ENCODE measurements at regions not wholly inside any gene's neighbourhood (a gene's known extent, or its start where the extent isn't known, plus 50 kb on each side); places are given as distances from the start of the nearest gene placed in this dataset.

DNA sequence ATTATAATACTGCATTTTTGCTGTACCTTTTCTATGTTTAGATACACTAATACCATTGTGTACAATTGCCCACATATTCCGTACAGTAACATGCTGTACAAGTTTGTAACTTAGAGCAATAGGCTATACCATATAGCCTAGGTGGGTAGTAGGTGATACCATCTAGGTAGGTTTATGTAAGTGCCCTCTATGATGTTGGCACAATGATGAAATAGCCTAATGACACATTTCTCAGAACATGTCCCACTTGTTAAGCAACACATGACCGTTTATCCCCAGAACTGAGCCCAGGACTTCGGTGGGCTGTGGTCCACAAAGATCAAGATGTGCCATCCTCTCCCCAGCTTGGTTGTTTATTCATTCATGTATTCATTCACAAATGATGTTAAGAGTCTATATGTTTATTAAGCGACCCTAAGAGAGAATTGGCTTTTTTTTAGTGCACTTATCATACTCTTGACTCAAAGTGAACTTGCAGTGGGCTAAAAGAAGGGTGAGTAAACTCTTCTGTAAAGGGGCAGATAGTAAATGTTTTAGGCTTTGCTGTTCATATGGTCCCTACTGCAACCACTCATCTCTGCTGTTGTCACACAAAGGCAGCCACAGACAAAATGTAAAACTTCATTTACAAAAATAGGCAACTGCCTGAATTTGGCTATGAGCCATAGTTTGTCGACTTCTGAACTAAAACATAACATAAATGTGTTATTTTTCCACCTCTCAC is 110.8 kb downstream of the NDUFA12 start:
- CTCF ChIA-PET: no interaction called here
- Histone ChIP-seq H3K4me3 (ENCODE audit: low read depth, low read length) (no peak overlapping the region), H3K27me3 (ENCODE audit: control insufficient read depth, insufficient read depth, low read length) (no peaks in the 10 kb centered on the region), H3K36me3 (ENCODE audit: control insufficient read depth, insufficient read depth, low read length) (no peaks in the 10 kb centered on the region)
- POLR2A ChIA-PET: no interaction called here
- TF ChIP-seq, protein P1, sequence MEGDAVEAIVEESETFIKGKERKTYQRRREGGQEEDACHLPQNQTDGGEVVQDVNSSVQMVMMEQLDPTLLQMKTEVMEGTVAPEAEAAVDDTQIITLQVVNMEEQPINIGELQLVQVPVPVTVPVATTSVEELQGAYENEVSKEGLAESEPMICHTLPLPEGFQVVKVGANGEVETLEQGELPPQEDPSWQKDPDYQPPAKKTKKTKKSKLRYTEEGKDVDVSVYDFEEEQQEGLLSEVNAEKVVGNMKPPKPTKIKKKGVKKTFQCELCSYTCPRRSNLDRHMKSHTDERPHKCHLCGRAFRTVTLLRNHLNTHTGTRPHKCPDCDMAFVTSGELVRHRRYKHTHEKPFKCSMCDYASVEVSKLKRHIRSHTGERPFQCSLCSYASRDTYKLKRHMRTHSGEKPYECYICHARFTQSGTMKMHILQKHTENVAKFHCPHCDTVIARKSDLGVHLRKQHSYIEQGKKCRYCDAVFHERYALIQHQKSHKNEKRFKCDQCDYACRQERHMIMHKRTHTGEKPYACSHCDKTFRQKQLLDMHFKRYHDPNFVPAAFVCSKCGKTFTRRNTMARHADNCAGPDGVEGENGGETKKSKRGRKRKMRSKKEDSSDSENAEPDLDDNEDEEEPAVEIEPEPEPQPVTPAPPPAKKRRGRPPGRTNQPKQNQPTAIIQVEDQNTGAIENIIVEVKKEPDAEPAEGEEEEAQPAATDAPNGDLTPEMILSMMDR (IDR thresholded peaks at IDR 0.05; ENCODE audit: insufficient read depth, low read depth, low read length): no peak
- no peak for DNase-seq (ENCODE audit: low read depth)

DNA sequence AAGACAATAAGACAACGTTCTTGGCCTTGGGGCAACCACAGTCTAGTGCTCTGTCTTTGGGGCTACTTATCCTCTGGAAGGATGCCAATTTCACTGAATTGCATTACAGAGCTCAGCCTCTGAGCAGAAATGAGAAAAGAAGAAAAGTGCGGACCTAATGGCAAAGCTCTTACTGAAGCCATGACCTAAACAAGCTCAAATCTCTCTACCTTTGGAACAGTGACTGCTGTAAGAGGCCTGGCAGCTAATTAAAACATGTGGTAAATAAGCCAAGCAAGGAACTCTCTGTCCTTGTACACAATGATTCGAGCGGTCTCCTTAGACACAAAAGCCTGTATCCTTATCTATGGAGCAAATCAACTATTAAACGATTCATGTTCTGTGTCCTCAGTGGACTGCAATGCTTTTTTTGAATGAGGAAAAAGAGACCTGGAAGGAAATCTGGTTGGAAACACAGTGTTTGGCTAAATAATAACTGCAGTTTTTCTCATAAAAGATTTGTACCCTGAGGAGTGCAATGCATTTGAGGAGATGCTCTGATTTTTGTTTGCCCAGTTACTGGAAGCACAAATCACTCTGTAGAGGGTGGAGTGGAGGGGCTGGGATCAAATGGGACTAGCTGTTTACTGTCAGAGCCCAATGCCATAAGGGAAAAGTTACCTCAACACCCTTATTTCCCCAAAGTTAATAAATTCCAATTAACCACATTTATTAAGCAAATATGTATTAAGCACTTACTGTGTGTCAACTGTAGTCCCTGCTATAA is 113.9 kb downstream of the NDUFA12 start:
- H3K4me3 ChIP-seq (ENCODE audit: low read depth, low read length): no peak overlapping the region
- CTCF ChIA-PET: interaction anchor here (0.5 to 1.0 kb wide), 2 partner anchors 14 to 84 kb away, joined by 3 read pairs; no protein-coding TSS in a partner anchor
- H3K36me3 ChIP-seq (ENCODE audit: control insufficient read depth, insufficient read depth, low read length): no peaks in the 10 kb centered on the region
- TF ChIP-seq, protein P1 (IDR thresholded peaks at IDR 0.05; ENCODE audit: insufficient read depth, low read depth, low read length): no peak
- DNase-seq (ENCODE audit: low read depth): no peak
- H3K27me3 ChIP-seq (ENCODE audit: control insufficient read depth, insufficient read depth, low read length): no peaks in the 10 kb centered on the region
- POLR2A ChIA-PET: no interaction called here

DNA sequence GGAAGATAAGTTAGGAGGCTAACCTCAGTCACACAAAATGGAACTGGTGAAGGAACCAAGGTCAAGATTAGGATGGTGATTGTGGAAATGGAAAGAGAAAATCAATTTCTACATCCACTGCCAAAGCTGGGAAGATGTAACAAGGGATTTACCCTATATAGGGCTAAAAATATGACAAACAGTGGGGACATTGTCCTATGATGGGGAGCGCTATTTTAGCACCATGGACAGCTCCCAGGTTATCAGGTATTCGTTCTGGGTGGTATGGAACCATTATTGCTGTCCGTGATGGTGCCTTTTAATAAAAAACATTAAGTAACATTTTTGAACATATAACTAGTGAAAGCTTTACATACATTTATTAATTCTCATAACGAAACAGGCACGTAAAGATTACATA is 124.0 kb downstream of the NDUFA12 start:
- DNase-seq (ENCODE audit: low read depth): no peak
- peaks cover 3% of the 10 kb centered on the region for H3K27me3 ChIP-seq (ENCODE audit: control insufficient read depth, insufficient read depth, low read length)
- no peaks in the 10 kb centered on the region for H3K36me3 ChIP-seq (ENCODE audit: control insufficient read depth, insufficient read depth, low read length)
- TF ChIP-seq, protein P1 (IDR thresholded peaks at IDR 0.05; ENCODE audit: insufficient read depth, low read depth, low read length): no peak
- no peak overlapping the region for H3K4me3 ChIP-seq (ENCODE audit: low read depth, low read length)
- ChIA-PET CTCF (interaction anchor here (0.7 kb wide), 1 partner anchor 7 kb away, joined by 3 read pairs; no protein-coding TSS in a partner anchor), POLR2A (no interaction called here)

DNA sequence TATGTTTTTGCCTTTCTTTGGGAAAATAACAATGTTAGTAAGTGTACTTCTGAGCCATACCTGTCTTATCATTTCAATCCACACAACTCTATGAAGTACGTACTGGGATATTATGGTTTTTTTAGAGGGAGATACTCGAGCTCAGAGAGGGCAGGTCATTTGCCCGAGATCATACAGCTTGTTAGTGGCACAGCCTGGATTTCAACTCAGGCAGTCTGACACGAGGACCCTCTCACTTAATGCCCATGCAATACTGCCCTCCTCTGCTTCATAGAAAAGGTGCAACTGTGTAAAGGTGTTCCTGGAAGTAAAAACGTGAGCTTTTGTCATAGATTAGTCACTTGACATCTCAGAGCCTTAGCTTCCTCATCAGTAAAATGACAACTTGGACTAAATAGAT is 128.0 kb downstream of the NDUFA12 start:
- POLR2A ChIA-PET: no interaction called here
- no peak for DNase-seq (ENCODE audit: low read depth)

More for the DNA sequence above, 128.0 kb downstream of the NDUFA12 start:
- Histone ChIP-seq H3K27me3 (ENCODE audit: control insufficient read depth, insufficient read depth, low read length) (peaks cover 28% of the 10 kb centered on the region), H3K4me3 (ENCODE audit: low read depth, low read length) (no peak overlapping the region), H3K36me3 (ENCODE audit: control insufficient read depth, insufficient read depth, low read length) (no peaks in the 10 kb centered on the region)
- CTCF ChIA-PET: interaction anchor here (0.9 kb wide), 1 partner anchor 14 kb away, joined by 3 read pairs; no protein-coding TSS in a partner anchor
- TF ChIP-seq, protein P1 (IDR thresholded peaks at IDR 0.05; ENCODE audit: insufficient read depth, low read depth, low read length): no peak

All from BJ (cell line).